GM21529 (cell line): ENCODE measurements at regions not wholly inside any gene's neighbourhood (a gene's known extent, or its start where the extent isn't known, plus 50 kb on each side); places are given as distances from the start of the nearest gene placed in this dataset.
"Not testable (repeated sequence)": the region's sequence is repeated elsewhere in the genome, so short reads cannot be mapped to it uniquely, and the experiment has no call there.

Experiments used
- ATAC-seq: cut with Tn5 transposase; IDR thresholded peaks from one replicate; pipeline ENCODE4 v1.9.1; 2021; ENCODE audit not compliant: unreplicated experiment

- ATAC-seq = no peak
Observed at GRCh38 chr13:38160131-38160530, 189.5 kb upstream of the UFM1 start.

GRCh38 chr13:38159710-38160109, 189.9 kb upstream of the UFM1 start:
- ATAC-seq = no peak

- ATAC-seq = no peak
Observed at GRCh38 chr13:38147050-38147449, 202.6 kb upstream of the UFM1 start.

- ATAC-seq = no peak
Observed at GRCh38 chr13:38141792-38142191, 207.9 kb upstream of the UFM1 start.

- no peak for ATAC-seq
Observed at GRCh38 chr13:38135592-38135991, 214.1 kb upstream of the UFM1 start.

- no peak for ATAC-seq
Observed at GRCh38 chr13:38121267-38121666, 228.4 kb upstream of the UFM1 start.

GRCh38 chr13:38103851-38104250, 234.3 kb upstream of the TRPC4 start:
- no peak for ATAC-seq

- ATAC-seq = no peak
Observed at GRCh38 chr13:38099751-38100150, 230.2 kb upstream of the TRPC4 start.

GRCh38 chr13:38093425-38093824, 223.9 kb upstream of the TRPC4 start:
- no peak for ATAC-seq

- no peak for ATAC-seq
Observed at GRCh38 chr13:38090913-38091312, 221.3 kb upstream of the TRPC4 start.

- no peak for ATAC-seq
Observed at GRCh38 chr13:38086721-38087120, 217.1 kb upstream of the TRPC4 start.

GRCh38 chr13:38086013-38086412, 216.4 kb upstream of the TRPC4 start:
- no peak for ATAC-seq

- ATAC-seq = no peak
Observed at GRCh38 chr13:38073931-38074330, 204.4 kb upstream of the TRPC4 start.

- no peak for ATAC-seq
Observed at GRCh38 chr13:38072696-38073095, 203.1 kb upstream of the TRPC4 start.

- ATAC-seq = not testable (repeated sequence)
Observed at GRCh38 chr13:38071340-38071739, 201.8 kb upstream of the TRPC4 start.

GRCh38 chr13:38053896-38054295, 184.3 kb upstream of the TRPC4 start:
- no peak for ATAC-seq

GRCh38 chr13:38046049-38046376, 176.4 kb upstream of the TRPC4 start:
- ATAC-seq = no peak

GRCh38 chr13:38045278-38046048, 175.9 kb upstream of the TRPC4 start:
- ATAC-seq = peak; percentile 80

GRCh38 chr13:38044067-38044466, 174.5 kb upstream of the TRPC4 start:
- ATAC-seq = no peak

GRCh38 chr13:38042771-38043170, 173.2 kb upstream of the TRPC4 start:
- ATAC-seq = no peak

- ATAC-seq = no peak
Observed at GRCh38 chr13:38024431-38024830, 154.9 kb upstream of the TRPC4 start.

- no peak for ATAC-seq
Observed at GRCh38 chr13:38017320-38017719, 147.7 kb upstream of the TRPC4 start.

GRCh38 chr13:38013676-38014075, 144.1 kb upstream of the TRPC4 start:
- no peak for ATAC-seq
